ENCODE measurements at regions not wholly inside any gene's neighbourhood (a gene's known extent, or its start where the extent isn't known, plus 50 kb on each side); places are given as distances from the start of the nearest gene placed in this dataset.
A peak's percentile ranks its signal among the peaks of the same experiment; 100 is the strongest.

DNA sequence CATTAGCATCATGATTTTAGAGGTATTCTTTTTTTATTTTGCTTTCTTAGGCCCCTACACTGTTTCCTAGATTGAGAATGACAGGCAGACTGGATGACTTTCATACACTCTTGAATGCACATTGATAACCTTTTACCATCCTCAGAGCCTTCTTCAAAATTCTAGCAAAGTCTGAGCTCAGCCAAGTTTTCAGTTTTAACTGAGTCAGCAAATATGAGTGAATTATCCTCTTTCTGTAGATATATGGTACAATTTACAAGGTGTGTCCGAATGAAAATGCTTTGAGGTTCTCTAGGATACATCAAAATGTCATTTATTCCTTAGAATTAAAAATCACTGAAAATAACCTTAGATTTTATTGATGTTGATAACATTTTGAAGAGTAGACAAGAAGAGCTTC lies 1038.2 kb upstream of the POU3F3 start:
- no peak for DNase-seq
- Mint-ChIP-seq H3K27me3 (ENCODE audit: unreplicated experiment) (no peaks in the 10 kb centered on the region), H3K4me3 (ENCODE audit: low read depth, unreplicated experiment) (no peak overlapping the region), H3K9me3 (ENCODE audit: low read depth, unreplicated experiment) (peaks cover 5% of the 10 kb centered on the region), H3K27ac (ENCODE audit: unreplicated experiment) (no peak overlapping the region), H3K4me1 (ENCODE audit: low read depth, unreplicated experiment) (no peaks in the 10 kb centered on the region), H3K36me3 (ENCODE audit: insufficient read depth, unreplicated experiment) (no peaks in the 10 kb centered on the region)
- TF ChIP-seq, protein P1, sequence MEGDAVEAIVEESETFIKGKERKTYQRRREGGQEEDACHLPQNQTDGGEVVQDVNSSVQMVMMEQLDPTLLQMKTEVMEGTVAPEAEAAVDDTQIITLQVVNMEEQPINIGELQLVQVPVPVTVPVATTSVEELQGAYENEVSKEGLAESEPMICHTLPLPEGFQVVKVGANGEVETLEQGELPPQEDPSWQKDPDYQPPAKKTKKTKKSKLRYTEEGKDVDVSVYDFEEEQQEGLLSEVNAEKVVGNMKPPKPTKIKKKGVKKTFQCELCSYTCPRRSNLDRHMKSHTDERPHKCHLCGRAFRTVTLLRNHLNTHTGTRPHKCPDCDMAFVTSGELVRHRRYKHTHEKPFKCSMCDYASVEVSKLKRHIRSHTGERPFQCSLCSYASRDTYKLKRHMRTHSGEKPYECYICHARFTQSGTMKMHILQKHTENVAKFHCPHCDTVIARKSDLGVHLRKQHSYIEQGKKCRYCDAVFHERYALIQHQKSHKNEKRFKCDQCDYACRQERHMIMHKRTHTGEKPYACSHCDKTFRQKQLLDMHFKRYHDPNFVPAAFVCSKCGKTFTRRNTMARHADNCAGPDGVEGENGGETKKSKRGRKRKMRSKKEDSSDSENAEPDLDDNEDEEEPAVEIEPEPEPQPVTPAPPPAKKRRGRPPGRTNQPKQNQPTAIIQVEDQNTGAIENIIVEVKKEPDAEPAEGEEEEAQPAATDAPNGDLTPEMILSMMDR (IDR thresholded peaks at IDR 0.05; ENCODE audit: unreplicated experiment), result no peak
- intact Hi-C loops (cut with micrococcal nuclease; ENCODE audit: unreplicated experiment), result no loop called here
- CTCF ChIA-PET, result no interaction called here
- no TSS peak for BruUV-seq (replicated peaks)

DNA sequence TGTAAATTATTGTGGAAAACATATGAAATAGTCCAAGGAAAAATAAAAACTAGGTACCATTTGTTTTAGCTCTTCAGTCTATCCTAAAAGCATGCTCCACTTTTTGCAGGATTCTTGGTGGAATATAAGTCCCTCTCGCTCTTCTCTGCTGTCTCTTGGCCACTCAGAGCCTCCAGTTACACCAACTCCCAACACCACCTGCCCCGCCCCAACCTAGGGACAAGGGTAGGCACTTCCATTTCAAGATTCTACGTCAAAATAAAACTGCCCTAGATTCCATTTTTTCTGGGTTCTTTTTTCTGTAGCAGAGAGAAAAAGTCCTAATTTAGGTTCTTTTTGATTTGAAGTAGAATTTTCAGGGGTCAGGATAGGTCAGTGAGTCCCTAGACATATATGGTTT lies 1036.2 kb upstream of the POU3F3 start:
- H3K36me3 Mint-ChIP-seq (ENCODE audit: insufficient read depth, unreplicated experiment), result no peaks in the 10 kb centered on the region
- CTCF ChIA-PET, result no interaction called here
- H3K27me3 Mint-ChIP-seq (ENCODE audit: unreplicated experiment), result no peaks in the 10 kb centered on the region
- H3K9me3 Mint-ChIP-seq (ENCODE audit: low read depth, unreplicated experiment), result peaks cover 5% of the 10 kb centered on the region
- TF ChIP-seq, protein P1 (IDR thresholded peaks at IDR 0.05; ENCODE audit: unreplicated experiment), result no peak
- BruUV-seq (replicated peaks), result no TSS peak
- H3K4me1 Mint-ChIP-seq (ENCODE audit: low read depth, unreplicated experiment), result no peaks in the 10 kb centered on the region
- intact Hi-C loops (cut with micrococcal nuclease; ENCODE audit: unreplicated experiment), result no loop called here
- no peak overlapping the region for H3K27ac Mint-ChIP-seq (ENCODE audit: unreplicated experiment)
- H3K4me3 Mint-ChIP-seq (ENCODE audit: low read depth, unreplicated experiment), result no peak overlapping the region
- no peak for DNase-seq

- Mint-ChIP-seq H3K4me3 (ENCODE audit: low read depth, unreplicated experiment) (no peak overlapping the region), H3K4me1 (ENCODE audit: low read depth, unreplicated experiment) (no peaks in the 10 kb centered on the region), H3K27me3 (ENCODE audit: unreplicated experiment) (no peaks in the 10 kb centered on the region), H3K9me3 (ENCODE audit: low read depth, unreplicated experiment) (peaks cover 8% of the 10 kb centered on the region), H3K27ac (ENCODE audit: unreplicated experiment) (no peak overlapping the region), H3K36me3 (ENCODE audit: insufficient read depth, unreplicated experiment) (no peaks in the 10 kb centered on the region)
- TF ChIP-seq, protein P1 (IDR thresholded peaks at IDR 0.05; ENCODE audit: unreplicated experiment), result no peak
- no peak for DNase-seq
- CTCF ChIA-PET, result no interaction called here
- intact Hi-C loops (cut with micrococcal nuclease; ENCODE audit: unreplicated experiment), result no loop called here
- no TSS peak for BruUV-seq (replicated peaks)
Measured at GRCh38 chr2:103818176-103818575, 1035.7 kb upstream of the POU3F3 start.

DNA sequence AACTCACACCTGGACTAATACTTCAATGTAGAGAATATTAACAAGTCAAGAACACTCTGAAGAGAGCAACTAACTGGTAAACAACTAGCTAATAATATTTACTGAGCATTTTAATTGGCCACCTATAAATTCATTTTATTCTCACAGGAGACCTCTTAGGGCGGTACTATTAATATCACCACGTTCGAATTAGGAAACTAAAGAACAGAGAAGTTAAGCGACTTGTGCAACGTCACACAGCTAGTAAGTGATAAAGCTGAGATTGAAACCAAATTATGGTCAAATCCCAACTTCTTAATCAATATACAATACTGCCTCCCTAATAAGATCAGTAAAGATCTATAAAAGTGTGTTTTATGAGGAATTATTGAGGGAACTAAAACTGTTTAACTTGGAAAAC lies 1034.3 kb upstream of the POU3F3 start:
- peaks cover 8% of the 10 kb centered on the region for H3K9me3 Mint-ChIP-seq (ENCODE audit: low read depth, unreplicated experiment)
- H3K27me3 Mint-ChIP-seq (ENCODE audit: unreplicated experiment), result no peaks in the 10 kb centered on the region
- no peaks in the 10 kb centered on the region for H3K4me1 Mint-ChIP-seq (ENCODE audit: low read depth, unreplicated experiment)
- H3K4me3 Mint-ChIP-seq (ENCODE audit: low read depth, unreplicated experiment), result no peak overlapping the region
- H3K36me3 Mint-ChIP-seq (ENCODE audit: insufficient read depth, unreplicated experiment), result no peaks in the 10 kb centered on the region
- intact Hi-C loops (cut with micrococcal nuclease; ENCODE audit: unreplicated experiment), result no loop called here
- no peak for DNase-seq
- CTCF ChIA-PET, result no interaction called here
- TF ChIP-seq, protein P1 (IDR thresholded peaks at IDR 0.05; ENCODE audit: unreplicated experiment), result no peak
- no TSS peak for BruUV-seq (replicated peaks)
- no peak overlapping the region for H3K27ac Mint-ChIP-seq (ENCODE audit: unreplicated experiment)

GRCh38 chr2:103823847-103824246 lies 1030.1 kb upstream of the POU3F3 start:
- intact Hi-C loops (cut with micrococcal nuclease; ENCODE audit: unreplicated experiment), result no loop called here
- BruUV-seq (replicated peaks), result no TSS peak
- H3K27me3 Mint-ChIP-seq (ENCODE audit: unreplicated experiment), result no peaks in the 10 kb centered on the region
- no peak overlapping the region for H3K27ac Mint-ChIP-seq (ENCODE audit: unreplicated experiment)
- CTCF ChIA-PET, result no interaction called here
- peaks cover 14% of the 10 kb centered on the region for H3K9me3 Mint-ChIP-seq (ENCODE audit: low read depth, unreplicated experiment)
- TF ChIP-seq, protein P1 (IDR thresholded peaks at IDR 0.05; ENCODE audit: unreplicated experiment), result no peak
- H3K36me3 Mint-ChIP-seq (ENCODE audit: insufficient read depth, unreplicated experiment), result no peaks in the 10 kb centered on the region
- no peaks in the 10 kb centered on the region for H3K4me1 Mint-ChIP-seq (ENCODE audit: low read depth, unreplicated experiment)
- no peak overlapping the region for H3K4me3 Mint-ChIP-seq (ENCODE audit: low read depth, unreplicated experiment)
- peak; percentile 25 for DNase-seq

Measured in Calu3 (cell line).